Epithelial cell of proximal tubule (primary cell): ENCODE measurements at regions not wholly inside any gene's neighbourhood (a gene's known extent, or its start where the extent isn't known, plus 50 kb on each side); places are given as distances from the start of the nearest gene placed in this dataset.

ENCODE experiments used
- DNase-seq: peaks from one replicate; pipeline ENCODE4 v3.0.0-alpha.2; 2011; ENCODE audit warnings: low read depth
- H3K4me3 ChIP-seq: 2 replicates; pipeline ENCODE4 v1.5.1; 2011; ENCODE audit warnings: low read depth, mild to moderate bottlenecking, low read length
- TF ChIP-seq, protein P1 (sequence below): conservative IDR thresholded peaks from 2 replicates; pipeline ENCODE4 v1.5.1; 2012; ENCODE audit warnings: low read depth, mild to moderate bottlenecking, low read length

DNA sequence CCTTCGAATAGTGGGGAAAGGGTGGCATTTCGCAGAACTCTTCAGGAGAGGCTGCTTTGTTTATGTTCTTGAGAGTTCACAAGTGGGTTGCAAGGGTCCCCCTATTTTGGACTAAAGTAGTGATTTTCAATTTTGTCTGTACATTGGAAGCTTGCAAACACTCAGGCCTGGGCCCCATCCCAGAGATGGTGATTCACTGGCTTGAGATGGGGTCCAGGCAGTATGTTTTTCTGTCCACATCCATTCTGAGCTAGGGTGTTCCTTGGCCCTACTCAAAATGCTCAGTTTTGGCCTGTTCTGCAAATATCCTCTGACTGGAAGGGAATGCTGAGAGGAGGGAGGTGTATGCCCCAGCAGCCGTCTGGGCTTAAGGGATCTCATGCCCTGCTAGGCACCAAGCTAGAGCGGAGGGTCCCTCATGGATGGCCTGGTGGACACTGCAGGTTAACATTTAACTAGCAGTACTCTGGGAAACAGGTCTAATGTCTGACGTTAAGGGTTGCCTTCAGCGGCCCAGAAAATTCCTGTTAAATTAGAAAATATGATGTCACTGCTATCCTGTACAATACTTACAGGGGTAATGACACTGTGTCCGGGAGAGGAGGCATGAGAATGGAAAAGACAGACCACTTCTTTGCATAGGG is 181.4 kb downstream of the OPA1 start:
- no peak for DNase-seq
- H3K4me3 ChIP-seq, result no peak overlapping the region
- TF ChIP-seq, protein P1, sequence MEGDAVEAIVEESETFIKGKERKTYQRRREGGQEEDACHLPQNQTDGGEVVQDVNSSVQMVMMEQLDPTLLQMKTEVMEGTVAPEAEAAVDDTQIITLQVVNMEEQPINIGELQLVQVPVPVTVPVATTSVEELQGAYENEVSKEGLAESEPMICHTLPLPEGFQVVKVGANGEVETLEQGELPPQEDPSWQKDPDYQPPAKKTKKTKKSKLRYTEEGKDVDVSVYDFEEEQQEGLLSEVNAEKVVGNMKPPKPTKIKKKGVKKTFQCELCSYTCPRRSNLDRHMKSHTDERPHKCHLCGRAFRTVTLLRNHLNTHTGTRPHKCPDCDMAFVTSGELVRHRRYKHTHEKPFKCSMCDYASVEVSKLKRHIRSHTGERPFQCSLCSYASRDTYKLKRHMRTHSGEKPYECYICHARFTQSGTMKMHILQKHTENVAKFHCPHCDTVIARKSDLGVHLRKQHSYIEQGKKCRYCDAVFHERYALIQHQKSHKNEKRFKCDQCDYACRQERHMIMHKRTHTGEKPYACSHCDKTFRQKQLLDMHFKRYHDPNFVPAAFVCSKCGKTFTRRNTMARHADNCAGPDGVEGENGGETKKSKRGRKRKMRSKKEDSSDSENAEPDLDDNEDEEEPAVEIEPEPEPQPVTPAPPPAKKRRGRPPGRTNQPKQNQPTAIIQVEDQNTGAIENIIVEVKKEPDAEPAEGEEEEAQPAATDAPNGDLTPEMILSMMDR, result no peak

DNA sequence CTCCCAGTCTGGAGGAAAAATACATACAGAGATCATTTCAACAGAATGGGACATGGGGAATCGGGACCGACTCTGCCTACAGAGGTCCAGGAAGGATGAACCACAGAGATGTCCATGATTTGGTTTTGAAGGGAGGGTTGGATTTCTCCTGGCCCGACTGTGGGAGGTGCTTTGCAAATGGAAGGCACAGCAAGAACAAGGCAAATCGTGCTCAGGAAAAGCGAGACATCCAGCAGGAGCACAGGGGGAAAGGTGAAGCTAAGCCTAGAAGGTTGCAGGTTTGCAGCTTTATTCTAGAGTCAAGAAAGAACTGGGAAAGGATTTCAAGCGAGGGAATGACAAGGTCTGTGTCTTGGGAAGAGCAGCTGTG is 181.9 kb downstream of the OPA1 start:
- TF ChIP-seq, protein P1, result no peak
- H3K4me3 ChIP-seq, result no peak overlapping the region
- no peak for DNase-seq

DNA sequence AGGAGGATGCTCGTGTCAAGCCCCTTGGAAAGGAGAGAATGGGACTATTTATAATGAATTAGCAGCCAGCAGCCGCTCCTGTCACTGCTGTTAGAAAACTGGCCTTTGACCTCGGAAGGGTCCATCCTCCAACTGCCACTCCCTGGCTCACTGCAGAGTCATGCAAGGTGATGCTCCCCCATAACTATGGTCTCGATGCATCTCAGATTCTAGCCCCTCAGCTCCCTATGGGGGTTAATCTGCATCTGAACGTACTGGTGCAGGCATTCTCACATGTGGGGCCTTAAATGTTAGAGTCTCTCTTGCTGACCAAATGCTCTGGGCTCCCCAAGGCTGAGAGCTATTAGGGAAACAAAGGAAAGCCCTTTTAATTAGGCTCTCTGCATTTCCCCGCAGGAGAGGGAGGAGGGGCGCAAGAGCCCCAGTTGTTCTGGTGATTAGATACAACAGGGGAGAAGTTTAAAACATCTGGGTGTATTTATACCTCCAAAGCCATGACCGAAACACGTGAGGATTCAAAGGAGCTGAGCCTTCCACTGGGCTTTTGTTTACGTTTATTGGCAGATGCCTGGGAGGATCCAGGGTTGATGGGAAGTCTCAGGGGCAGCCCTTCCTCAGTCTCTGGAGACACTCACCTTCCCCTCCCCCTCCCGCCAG is 182.5 kb downstream of the OPA1 start:
- DNase-seq, result no peak
- TF ChIP-seq, protein P1, result no peak
- H3K4me3 ChIP-seq, result no peak overlapping the region

DNA sequence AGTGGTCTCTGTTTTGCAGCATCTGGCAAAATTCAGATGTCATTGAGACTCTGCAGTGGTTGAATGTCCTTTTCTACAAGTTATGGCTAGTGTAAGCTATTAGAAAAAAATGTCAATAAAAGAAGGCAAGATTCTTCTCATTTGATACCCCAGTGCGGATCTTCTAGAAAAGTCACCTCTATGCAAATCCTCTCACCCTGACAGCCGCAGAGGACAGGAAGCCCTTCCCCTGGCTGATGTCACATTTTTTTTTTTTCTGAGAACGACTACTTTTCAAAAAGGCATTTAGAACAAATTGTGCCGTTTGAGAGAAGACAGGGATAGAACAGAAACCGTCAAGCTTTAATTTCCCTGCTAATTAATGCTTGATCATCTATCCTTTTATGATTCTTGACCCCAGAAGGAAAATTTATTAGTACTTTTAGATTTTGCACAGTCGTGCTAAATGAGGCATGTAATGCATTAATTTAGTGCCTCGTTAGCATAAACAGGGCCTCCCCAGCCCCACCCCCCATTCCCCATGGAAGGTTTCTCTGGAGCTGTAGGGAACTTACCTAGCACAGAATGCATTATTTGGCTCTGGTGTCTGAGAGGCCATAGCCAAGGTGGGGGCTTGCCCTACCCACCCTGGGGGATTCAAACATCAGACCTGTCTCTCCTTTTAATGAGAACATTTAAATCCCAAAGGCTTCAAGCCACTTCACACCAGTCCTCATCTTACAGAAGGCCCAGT is 183.8 kb downstream of the OPA1 start:
- DNase-seq, result no peak
- H3K4me3 ChIP-seq, result no peak overlapping the region
- TF ChIP-seq, protein P1, result no peak

DNA sequence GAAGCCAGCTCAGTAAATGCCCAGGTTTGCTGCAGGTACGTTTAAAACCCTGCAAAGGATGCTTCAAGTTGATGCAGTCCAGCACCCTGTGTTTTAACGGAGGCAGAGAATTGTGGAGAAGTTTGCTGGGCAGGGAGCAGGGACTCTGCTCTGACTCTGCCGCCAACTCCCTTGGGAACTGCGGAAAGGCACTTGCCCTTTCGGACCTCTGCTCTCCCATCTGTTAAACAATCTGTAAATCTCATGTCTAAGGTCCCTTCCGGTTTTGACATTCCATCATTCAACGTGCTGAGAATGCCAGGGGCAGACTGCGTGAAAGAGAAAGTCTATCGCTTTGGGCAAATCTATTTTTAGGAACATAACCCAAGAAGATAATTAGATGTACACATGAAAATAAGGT is 184.5 kb downstream of the OPA1 start:
- TF ChIP-seq, protein P1, result no peak
- DNase-seq, result no peak
- H3K4me3 ChIP-seq, result no peak overlapping the region

DNA sequence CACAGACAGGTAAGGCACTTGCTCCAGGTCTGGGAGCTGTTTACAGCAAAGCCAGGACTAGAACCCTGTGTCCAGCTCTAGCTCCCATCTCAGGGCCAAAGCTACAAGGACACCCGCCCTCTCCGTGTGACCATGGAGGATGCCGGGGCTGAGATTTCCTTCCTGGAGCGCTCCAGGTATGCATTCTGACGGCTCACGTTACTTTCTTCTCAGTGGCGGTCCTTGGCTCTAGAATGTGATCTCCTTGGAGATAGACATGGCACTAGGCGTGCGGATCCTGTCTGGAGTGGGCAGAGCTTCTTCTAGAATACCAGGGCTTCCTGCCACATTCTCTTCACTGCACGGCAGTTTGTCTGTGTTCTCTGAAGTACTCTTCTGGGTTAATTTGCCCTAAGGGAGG is 185.7 kb downstream of the OPA1 start:
- TF ChIP-seq, protein P1, result no peak
- H3K4me3 ChIP-seq, result no peak overlapping the region
- no peak for DNase-seq

DNA sequence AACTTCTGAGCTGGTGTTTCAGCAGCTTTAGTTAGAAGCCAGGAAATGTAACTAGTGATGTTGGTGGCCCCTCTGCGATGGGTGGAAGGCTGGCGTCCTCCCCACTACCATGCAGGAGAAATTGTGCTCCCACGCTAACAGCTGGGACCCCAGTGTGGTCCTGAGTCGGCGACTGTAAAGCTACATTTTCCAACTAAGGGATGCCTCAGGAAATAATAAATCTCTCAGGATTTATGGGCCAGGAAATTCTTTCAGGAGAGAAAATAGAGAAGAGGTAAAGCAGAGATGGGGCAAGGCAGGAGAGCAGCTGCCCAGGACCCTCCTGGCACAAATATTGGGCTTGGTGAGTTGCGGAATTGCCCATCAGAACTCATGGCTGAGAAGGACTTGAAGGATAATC is 186.9 kb downstream of the OPA1 start:
- TF ChIP-seq, protein P1, result no peak
- H3K4me3 ChIP-seq, result no peak overlapping the region
- no peak for DNase-seq
